ENCODE measurements at regions not wholly inside any gene's neighbourhood (a gene's known extent, or its start where the extent isn't known, plus 50 kb on each side); places are given as distances from the start of the nearest gene placed in this dataset.

DNA sequence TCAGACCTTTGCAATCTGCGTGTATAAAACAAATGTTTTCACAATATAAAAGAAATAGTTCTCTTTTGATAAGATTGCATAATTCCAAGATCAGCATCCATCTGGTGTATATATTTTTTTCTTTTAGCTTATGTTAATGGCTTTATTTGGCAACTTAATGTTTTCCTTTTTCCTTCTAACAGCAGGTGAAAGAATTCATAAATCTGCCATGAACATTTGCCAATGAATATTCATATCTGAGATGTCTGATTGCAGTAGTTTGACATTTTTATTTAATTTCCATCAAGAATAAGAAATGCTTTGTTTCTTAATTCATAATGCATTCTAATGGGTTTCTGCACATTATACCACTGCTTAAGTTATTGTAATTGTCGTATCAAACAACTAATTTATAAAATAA lies 184.4 kb upstream of the ROBO2 start:
- H3K27ac Mint-ChIP-seq: no peak overlapping the region
- H3K9me3 Mint-ChIP-seq: peaks cover 3% of the 10 kb centered on the region
- intact Hi-C loops (cut with micrococcal nuclease): no loop called here
- H3K4me3 Mint-ChIP-seq: no peak overlapping the region
- DNase-seq (no peak), ATAC-seq (ENCODE audit: low read depth) (no peak)
- ChIA-PET POLR2A (no interaction called here), CTCF (no interaction called here)
- H3K27me3 Mint-ChIP-seq: no peaks in the 10 kb centered on the region
- TF ChIP-seq, protein P1, sequence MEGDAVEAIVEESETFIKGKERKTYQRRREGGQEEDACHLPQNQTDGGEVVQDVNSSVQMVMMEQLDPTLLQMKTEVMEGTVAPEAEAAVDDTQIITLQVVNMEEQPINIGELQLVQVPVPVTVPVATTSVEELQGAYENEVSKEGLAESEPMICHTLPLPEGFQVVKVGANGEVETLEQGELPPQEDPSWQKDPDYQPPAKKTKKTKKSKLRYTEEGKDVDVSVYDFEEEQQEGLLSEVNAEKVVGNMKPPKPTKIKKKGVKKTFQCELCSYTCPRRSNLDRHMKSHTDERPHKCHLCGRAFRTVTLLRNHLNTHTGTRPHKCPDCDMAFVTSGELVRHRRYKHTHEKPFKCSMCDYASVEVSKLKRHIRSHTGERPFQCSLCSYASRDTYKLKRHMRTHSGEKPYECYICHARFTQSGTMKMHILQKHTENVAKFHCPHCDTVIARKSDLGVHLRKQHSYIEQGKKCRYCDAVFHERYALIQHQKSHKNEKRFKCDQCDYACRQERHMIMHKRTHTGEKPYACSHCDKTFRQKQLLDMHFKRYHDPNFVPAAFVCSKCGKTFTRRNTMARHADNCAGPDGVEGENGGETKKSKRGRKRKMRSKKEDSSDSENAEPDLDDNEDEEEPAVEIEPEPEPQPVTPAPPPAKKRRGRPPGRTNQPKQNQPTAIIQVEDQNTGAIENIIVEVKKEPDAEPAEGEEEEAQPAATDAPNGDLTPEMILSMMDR (IDR thresholded peaks at IDR 0.05): no peak
- H3K4me1 Mint-ChIP-seq: no peaks in the 10 kb centered on the region
- H3K36me3 Mint-ChIP-seq (ENCODE audit: low read depth): no peaks in the 10 kb centered on the region

DNA sequence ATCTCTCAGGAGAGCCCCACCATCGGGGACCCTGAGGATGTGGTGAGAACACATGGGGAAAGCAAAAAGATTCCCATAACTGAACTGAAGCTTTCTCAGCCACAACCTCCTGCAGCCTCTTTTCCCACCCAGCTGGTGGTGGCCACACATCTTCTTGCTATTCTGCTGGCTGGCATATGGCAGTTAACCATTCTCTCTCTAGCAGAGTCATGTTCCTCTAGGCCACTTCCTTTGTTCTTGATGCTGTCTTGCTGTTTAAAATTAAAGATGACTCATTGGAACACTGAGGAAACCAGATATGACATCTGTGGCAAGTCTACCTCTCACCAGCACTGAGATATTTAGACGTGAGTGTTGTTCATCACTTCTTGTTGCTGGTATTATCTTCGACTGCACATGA lies 180.3 kb upstream of the ROBO2 start:
- H3K36me3 Mint-ChIP-seq (ENCODE audit: low read depth): no peaks in the 10 kb centered on the region
- intact Hi-C loops (cut with micrococcal nuclease): no loop called here
- H3K4me3 Mint-ChIP-seq: no peak overlapping the region
- no peaks in the 10 kb centered on the region for H3K4me1 Mint-ChIP-seq
- H3K27ac Mint-ChIP-seq: no peak overlapping the region
- H3K27me3 Mint-ChIP-seq: no peaks in the 10 kb centered on the region
- ChIA-PET POLR2A (no interaction called here), CTCF (no interaction called here)
- ATAC-seq (ENCODE audit: low read depth) (no peak), DNase-seq (no peak)
- H3K9me3 Mint-ChIP-seq: peaks cover 5% of the 10 kb centered on the region
- TF ChIP-seq, protein P1 (IDR thresholded peaks at IDR 0.05): no peak

DNA sequence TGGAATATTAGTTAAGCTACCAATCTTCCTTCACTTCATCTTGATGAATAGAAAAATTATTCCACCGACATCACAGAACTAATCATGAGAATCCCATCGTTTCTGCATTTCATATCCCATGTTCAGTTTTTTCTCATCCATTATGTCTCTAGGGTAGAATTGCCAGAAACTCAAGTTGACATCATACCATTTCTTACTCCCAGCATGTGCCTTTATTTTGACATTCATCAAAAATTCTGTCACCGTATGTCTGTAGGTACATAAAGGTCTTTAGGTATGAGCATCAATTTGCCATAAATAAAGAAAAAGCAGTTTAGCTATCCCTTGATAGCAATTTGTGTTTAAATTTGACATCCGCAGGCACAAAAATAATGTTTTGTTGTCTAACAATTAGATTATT lies 175.5 kb upstream of the ROBO2 start:
- no peak overlapping the region for H3K4me3 Mint-ChIP-seq
- H3K4me1 Mint-ChIP-seq: no peaks in the 10 kb centered on the region
- TF ChIP-seq, protein P1 (IDR thresholded peaks at IDR 0.05): no peak
- ATAC-seq (ENCODE audit: low read depth) (no peak), DNase-seq (no peak)
- CTCF ChIA-PET: no interaction called here
- H3K27me3 Mint-ChIP-seq: no peaks in the 10 kb centered on the region
- POLR2A ChIA-PET: no interaction called here
- intact Hi-C loops (cut with micrococcal nuclease): no loop called here
- peaks cover 6% of the 10 kb centered on the region for H3K9me3 Mint-ChIP-seq
- no peaks in the 10 kb centered on the region for H3K36me3 Mint-ChIP-seq (ENCODE audit: low read depth)
- H3K27ac Mint-ChIP-seq: no peak overlapping the region

DNA sequence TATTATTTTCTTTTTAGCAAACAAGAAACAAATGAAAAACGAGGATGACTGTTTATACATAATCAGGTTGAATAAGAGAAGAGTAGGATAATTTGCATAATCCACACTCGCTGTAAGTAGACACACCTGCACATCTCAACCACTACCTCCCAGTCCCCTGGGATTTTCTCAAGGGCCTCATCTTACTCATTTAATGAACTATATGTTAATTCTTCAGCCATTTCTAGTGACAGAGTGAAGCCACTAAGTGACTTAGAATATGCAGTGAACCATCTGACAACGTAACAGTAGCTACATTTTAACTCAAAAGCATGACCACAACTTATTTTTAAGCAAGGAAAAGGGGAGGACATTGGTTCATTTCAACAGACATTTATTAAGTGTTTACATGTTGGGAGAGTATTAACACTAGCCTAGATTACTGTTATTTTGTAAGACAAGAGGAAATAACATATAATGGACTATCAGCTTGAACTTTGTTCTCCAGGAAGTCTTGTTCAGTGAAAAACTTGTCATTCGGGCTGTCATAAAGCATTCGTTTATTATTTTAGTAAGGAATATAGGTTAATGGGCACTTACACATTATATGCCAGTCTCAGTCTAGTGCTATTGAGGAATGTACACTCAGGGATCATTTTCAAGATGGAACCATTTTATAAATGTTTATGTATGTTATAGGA lies 173.0 kb upstream of the ROBO2 start:
- Mint-ChIP-seq H3K36me3 (ENCODE audit: low read depth) (no peaks in the 10 kb centered on the region), H3K4me3 (no peak overlapping the region), H3K27me3 (no peaks in the 10 kb centered on the region), H3K9me3 (peaks cover 7% of the 10 kb centered on the region), H3K27ac (no peak overlapping the region), H3K4me1 (no peaks in the 10 kb centered on the region)
- ChIA-PET POLR2A (no interaction called here), CTCF (no interaction called here)
- TF ChIP-seq, protein P1 (IDR thresholded peaks at IDR 0.05): no peak
- intact Hi-C loops (cut with micrococcal nuclease): no loop called here
- DNase-seq (no peak), ATAC-seq (ENCODE audit: low read depth) (no peak)

DNA sequence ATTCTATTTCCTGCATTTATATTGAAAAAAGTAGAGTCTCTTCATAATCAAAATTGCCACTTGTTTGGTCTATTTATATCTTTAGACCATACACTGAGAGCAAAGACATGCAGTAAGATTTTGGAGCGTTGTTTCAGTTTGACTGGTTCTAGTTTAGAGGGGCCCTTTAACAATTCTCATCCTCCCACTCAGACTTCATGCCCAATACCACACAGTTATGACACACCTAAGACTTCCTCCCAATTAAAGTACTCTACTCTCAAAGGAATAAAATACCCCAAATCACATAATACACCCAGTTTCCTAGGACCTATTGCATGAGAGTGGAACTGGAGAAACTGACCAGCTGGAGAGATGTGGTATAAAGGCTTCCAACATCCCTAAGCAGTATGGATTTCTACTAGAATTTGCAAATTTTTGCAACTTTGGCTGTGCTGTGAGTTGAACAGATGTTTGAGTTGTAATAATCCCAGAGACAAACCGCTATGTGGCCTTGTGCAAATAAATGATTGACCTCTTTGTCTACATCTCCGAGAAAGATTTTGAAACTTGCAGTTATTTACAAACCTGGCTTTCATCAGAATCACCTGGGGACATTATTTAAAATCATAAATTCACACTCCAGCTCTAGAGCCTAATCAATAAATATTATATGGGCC lies 170.0 kb upstream of the ROBO2 start:
- intact Hi-C loops (cut with micrococcal nuclease): no loop called here
- ChIA-PET POLR2A (no interaction called here), CTCF (no interaction called here)
- no peak overlapping the region for H3K27ac Mint-ChIP-seq
- DNase-seq (no peak), ATAC-seq (ENCODE audit: low read depth) (no peak)
- H3K9me3 Mint-ChIP-seq: peaks cover 7% of the 10 kb centered on the region
- H3K27me3 Mint-ChIP-seq: no peaks in the 10 kb centered on the region
- no peaks in the 10 kb centered on the region for H3K36me3 Mint-ChIP-seq (ENCODE audit: low read depth)
- TF ChIP-seq, protein P1 (IDR thresholded peaks at IDR 0.05): no peak
- H3K4me1 Mint-ChIP-seq: no peaks in the 10 kb centered on the region
- H3K4me3 Mint-ChIP-seq: no peak overlapping the region
